GM12872 (cell line): ENCODE measurements at regions not wholly inside any gene's neighbourhood (a gene's known extent, or its start where the extent isn't known, plus 50 kb on each side); places are given as distances from the start of the nearest gene placed in this dataset.

ENCODE experiments used
- CTCF ChIP-seq: IDR thresholded peaks from 3 replicates; pipeline ENCODE4 v1.5.1; 2011; ENCODE audit warnings: low read depth, mild to moderate bottlenecking, low read length, moderate library complexity; ENCODE audit not compliant: insufficient read depth

GRCh38 chr1:170789063-170789462 is 125.1 kb downstream of the PRRX1 start:
- no peak for TF ChIP-seq CTCF

GRCh38 chr1:170790175-170790574 is 126.2 kb downstream of the PRRX1 start:
- TF ChIP-seq CTCF: no peak

- no peak for TF ChIP-seq CTCF
Observed at GRCh38 chr1:170790651-170791071, 126.7 kb downstream of the PRRX1 start.

- no peak for TF ChIP-seq CTCF
Observed at GRCh38 chr1:170791941-170792340, 128.0 kb downstream of the PRRX1 start.

- no peak for TF ChIP-seq CTCF
Observed at GRCh38 chr1:170800265-170800664, 135.1 kb upstream of the MROH9 start.

- no peak for TF ChIP-seq CTCF
Observed at GRCh38 chr1:170800812-170801211, 134.5 kb upstream of the MROH9 start.

GRCh38 chr1:170803711-170804110 is 131.6 kb upstream of the MROH9 start:
- TF ChIP-seq CTCF: no peak

GRCh38 chr1:170804419-170804818 is 130.9 kb upstream of the MROH9 start:
- TF ChIP-seq CTCF: no peak
